Prostate gland (tissue), 2 donors: ENCODE measurements at regions not wholly inside any gene's neighbourhood (a gene's known extent, or its start where the extent isn't known, plus 50 kb on each side); places are given as distances from the start of the nearest gene placed in this dataset.

Experiments used
- DNase-seq: peaks from one replicate; pipeline ENCODE4 v3.0.0-alpha.2; 2019; ENCODE audit warnings: low spot score
- H3K27ac ChIP-seq, 2 donors: fragments of 200-600 bp; sonication (generic); 2 replicates each; pipeline ENCODE4 v1.5.1; 2017 to 2019
- H3K27me3 ChIP-seq: fragments of 200-600 bp; sonication (generic); replicated peaks from 2 replicates; pipeline ENCODE4 v1.5.1; 2019; ENCODE audit not compliant: insufficient read depth
- H3K36me3 ChIP-seq, 2 donors: fragments of 200-600 bp; sonication (generic); 1 replicate in 1 of 2; 2 replicates in 1 of 2; pipeline versions ENCODE4 v1.5.1 to v1.8.1; 2017 to 2019
- H3K4me1 ChIP-seq: fragments of 200-600 bp; sonication (generic); replicated peaks from 2 replicates; pipeline ENCODE4 v1.5.1; 2019
- H3K4me3 ChIP-seq, 2 donors: fragments of 200-600 bp; sonication (generic); 2 replicates each; pipeline ENCODE4 v1.5.1; 2017 to 2019
- H3K9me3 ChIP-seq: fragments of 200-600 bp; sonication (generic); 2 replicates; pipeline ENCODE4 v1.5.1; 2017
- POLR2A ChIP-seq: fragments of 450-650 bp; IDR thresholded peaks from one replicate; pipeline ENCODE4 v1.6.1; 2016; ENCODE audit warnings: antibody characterized with exemption, mild to moderate bottlenecking
- POLR2AphosphoS5 ChIP-seq: sonication (generic); formaldehyde crosslinking; IDR thresholded peaks from one replicate; pipeline ENCODE4 v1.6.1; 2017; ENCODE audit warnings: antibody characterized with exemption
- WGBS: methylation state at CpG from one replicate; pipeline ENCODE4 v1.1.5; 2018; 5-methylcytosine and 5-hydroxymethylcytosine counted together
- intact Hi-C: fragments of 100-400 bp; cut with DNase I; formaldehyde crosslinking; loops from one replicate; pipeline ENCODE4 v1.14.2; 2022
- TF ChIP-seq, protein P1 (sequence below), 4 experiments: fragments of 200-600 bp in 2 of 4; fragments of 450-650 bp in 2 of 4; sonication (generic) in 2 of 4; IDR thresholded peaks; 1 replicate in 3 of 4; 2 replicates in 1 of 4; pipeline ENCODE4 v1.5.1; 2016 to 2019; ENCODE audit warnings: antibody characterized with exemption in 4 of 4, mild to moderate bottlenecking in 2 of 4, moderate library complexity in 2 of 4

DNA sequence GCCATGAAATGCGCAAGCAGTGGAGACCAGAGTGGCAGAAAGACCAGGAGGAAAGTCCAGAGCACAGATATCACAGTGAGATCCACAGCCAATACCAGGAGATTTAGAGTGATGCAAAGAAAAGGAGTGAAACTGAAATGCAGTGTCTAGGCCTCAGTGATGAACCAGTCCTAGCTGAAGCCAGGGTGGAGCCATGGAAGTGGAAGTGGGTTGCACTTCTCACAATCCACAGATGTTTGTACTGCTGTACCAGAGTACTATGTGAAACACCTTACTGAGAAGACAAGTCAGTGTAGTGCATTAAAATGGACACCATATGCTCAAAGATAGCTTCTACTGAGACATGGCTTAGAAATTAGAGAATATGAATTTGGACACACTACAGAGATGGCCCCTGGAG is 403.3 kb downstream of the HNRNPD start:
- H3K4me1 ChIP-seq: no peaks in the 10 kb centered on the region
- H3K9me3 ChIP-seq: no peaks in the 10 kb centered on the region
- no peak overlapping the region for H3K4me3 ChIP-seq
- WGBS: 100% methylated on average over 1 of the region's 1 CpG
- no peaks in the 10 kb centered on the region for H3K36me3 ChIP-seq
- TF ChIP-seq POLR2A: no peak
- no peak for TF ChIP-seq POLR2AphosphoS5
- intact Hi-C loops: no loop called here
- no peak for DNase-seq
- H3K27ac ChIP-seq: no peak overlapping the region
- H3K27me3 ChIP-seq: no peaks in the 10 kb centered on the region

DNA sequence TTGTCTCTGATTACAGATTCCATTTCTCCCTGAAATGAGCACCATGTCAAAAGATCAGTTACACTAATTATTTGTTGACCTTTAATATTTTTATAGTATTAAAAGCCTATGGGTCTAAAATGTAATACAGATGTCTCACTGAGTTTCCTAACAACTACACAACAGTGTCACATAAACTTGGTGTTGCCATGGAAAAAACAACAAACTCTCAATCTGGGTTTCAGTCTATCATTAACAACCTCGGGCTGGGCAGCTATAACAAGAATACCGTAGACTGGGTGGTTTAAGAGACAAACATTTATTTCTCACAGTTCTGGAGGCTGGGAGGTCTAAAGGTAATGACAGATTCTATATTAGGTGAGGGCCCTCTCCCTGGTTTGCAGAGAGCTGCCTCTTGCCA is 407.1 kb downstream of the HNRNPD start:
- Histone ChIP-seq H3K27me3 (no peaks in the 10 kb centered on the region), H3K27ac (no peak overlapping the region), H3K9me3 (no peaks in the 10 kb centered on the region), H3K4me3 (no peak overlapping the region), H3K4me1 (no peaks in the 10 kb centered on the region), H3K36me3 (no peaks in the 10 kb centered on the region)
- WGBS: 32% methylated on average over 2 of the region's 2 CpGs
- DNase-seq: no peak
- intact Hi-C loops: no loop called here
- TF ChIP-seq, protein P1, sequence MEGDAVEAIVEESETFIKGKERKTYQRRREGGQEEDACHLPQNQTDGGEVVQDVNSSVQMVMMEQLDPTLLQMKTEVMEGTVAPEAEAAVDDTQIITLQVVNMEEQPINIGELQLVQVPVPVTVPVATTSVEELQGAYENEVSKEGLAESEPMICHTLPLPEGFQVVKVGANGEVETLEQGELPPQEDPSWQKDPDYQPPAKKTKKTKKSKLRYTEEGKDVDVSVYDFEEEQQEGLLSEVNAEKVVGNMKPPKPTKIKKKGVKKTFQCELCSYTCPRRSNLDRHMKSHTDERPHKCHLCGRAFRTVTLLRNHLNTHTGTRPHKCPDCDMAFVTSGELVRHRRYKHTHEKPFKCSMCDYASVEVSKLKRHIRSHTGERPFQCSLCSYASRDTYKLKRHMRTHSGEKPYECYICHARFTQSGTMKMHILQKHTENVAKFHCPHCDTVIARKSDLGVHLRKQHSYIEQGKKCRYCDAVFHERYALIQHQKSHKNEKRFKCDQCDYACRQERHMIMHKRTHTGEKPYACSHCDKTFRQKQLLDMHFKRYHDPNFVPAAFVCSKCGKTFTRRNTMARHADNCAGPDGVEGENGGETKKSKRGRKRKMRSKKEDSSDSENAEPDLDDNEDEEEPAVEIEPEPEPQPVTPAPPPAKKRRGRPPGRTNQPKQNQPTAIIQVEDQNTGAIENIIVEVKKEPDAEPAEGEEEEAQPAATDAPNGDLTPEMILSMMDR (IDR thresholded peaks at IDR 0.05): no peak
- TF ChIP-seq POLR2AphosphoS5: no peak
- no peak for TF ChIP-seq POLR2A

DNA sequence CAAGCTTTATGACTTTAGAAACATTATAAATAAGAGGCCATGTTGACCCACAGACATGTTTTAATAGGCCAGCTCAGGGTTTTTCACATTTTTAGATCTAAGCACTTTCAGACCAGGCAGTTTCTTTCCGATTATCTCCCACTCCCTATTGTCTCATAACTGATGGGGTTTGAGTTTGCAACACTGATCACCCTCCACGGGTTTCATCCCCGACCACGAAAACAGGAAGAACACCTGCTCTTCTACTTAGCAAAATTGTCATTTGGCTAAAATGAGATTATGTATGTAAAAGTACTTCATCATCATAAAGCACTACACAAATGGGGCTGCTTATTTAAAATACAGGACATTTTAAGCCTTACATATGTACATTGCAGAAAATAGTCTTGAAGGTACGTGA is 407.9 kb downstream of the HNRNPD start:
- no peak overlapping the region for H3K4me3 ChIP-seq
- H3K9me3 ChIP-seq: no peaks in the 10 kb centered on the region
- no peaks in the 10 kb centered on the region for H3K27me3 ChIP-seq
- no peaks in the 10 kb centered on the region for H3K4me1 ChIP-seq
- no peak for DNase-seq
- no peak for TF ChIP-seq POLR2AphosphoS5
- TF ChIP-seq, protein P1 (IDR thresholded peaks at IDR 0.05): no peak
- 64% methylated on average over 5 of the region's 5 CpGs for WGBS
- intact Hi-C loops: no loop called here
- H3K36me3 ChIP-seq: no peaks in the 10 kb centered on the region
- H3K27ac ChIP-seq: no peak overlapping the region

DNA sequence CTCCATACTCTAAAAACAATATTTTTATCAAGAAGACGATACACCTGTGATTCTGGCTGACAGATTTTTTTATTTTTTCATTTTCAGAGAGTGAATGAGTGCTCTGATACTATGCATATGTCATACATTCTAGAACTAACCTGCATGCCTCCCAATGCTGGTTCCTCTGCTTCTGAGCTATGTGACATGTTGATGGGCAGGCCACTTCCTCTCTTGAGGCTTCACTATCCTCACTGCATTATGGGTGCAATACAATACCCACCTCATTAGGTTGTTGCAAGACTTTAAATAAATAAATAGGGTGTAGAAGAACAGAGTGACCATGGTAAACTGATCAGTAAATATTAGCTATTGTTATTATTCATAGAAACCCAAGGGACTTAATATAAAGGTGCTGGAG is 408.3 kb downstream of the HNRNPD start:
- Histone ChIP-seq H3K27ac (no peak overlapping the region), H3K36me3 (no peaks in the 10 kb centered on the region), H3K4me3 (no peak overlapping the region), H3K27me3 (no peaks in the 10 kb centered on the region), H3K4me1 (no peaks in the 10 kb centered on the region), H3K9me3 (no peaks in the 10 kb centered on the region)
- WGBS: 95% methylated on average over 1 of the region's 1 CpG
- intact Hi-C loops: no loop called here
- TF ChIP-seq, protein P1 (IDR thresholded peaks at IDR 0.05): no peak
- TF ChIP-seq POLR2A (no peak), POLR2AphosphoS5 (no peak)
- DNase-seq: no peak

DNA sequence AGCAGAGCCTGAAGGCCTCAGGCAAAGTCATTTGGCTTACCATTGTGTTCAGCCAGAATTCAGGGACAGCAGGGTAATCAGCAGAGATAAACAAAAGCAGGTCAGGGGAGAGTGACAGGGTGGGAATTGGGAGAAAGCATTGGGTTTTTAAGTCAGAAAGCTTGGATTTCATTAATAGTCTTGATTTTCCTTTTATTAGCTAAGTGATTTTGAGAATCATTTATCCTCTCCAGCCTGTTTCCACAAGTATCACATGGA is 410.1 kb downstream of the HNRNPD start:
- intact Hi-C loops: no loop called here
- no peak overlapping the region for H3K27ac ChIP-seq
- H3K27me3 ChIP-seq: no peaks in the 10 kb centered on the region
- DNase-seq: no peak
- no peaks in the 10 kb centered on the region for H3K36me3 ChIP-seq
- TF ChIP-seq POLR2A (no peak), POLR2AphosphoS5 (no peak)
- no peak overlapping the region for H3K4me3 ChIP-seq
- no peaks in the 10 kb centered on the region for H3K9me3 ChIP-seq
- H3K4me1 ChIP-seq: no peaks in the 10 kb centered on the region

DNA sequence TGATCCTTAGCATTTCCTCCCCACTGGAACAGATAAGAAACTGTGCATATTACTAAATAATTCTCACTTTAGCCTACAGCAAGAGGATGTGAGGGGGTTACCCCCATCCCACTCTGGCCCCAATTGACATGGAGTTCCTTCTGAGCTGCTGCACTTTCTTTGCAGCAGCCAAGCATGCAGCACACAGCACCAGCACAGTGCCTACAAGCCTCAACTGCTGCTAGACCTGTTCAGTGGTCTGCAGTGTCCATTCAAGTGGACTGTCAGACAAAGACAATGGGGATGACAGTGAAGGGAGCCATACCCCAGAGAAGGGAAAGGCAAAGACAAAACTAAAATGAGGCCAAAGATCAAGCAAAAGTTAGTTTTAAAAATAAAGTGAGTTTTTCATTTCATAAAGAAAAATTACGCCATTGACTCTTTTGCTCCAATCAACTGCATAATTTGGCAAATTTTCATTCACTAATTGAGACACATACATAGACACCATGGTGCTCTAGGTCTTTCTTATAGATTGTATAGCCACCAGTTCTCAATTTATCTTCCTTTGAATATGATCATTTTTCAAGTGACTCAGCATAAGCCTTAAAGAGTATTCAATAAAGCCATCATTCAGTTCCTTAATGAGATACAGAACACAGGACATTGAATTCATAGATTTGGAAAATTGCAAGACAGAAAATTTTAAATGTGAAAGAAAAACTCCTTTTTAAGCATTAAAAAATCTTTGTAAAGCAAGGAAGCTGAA is 410.6 kb downstream of the HNRNPD start:
- H3K9me3 ChIP-seq: no peaks in the 10 kb centered on the region
- H3K27me3 ChIP-seq: no peaks in the 10 kb centered on the region
- H3K27ac ChIP-seq: no peak overlapping the region
- H3K36me3 ChIP-seq: no peaks in the 10 kb centered on the region
- H3K4me1 ChIP-seq: no peaks in the 10 kb centered on the region
- 97% methylated on average over 1 of the region's 1 CpG for WGBS
- intact Hi-C loops: no loop called here
- DNase-seq: no peak
- TF ChIP-seq POLR2A (no peak), POLR2AphosphoS5 (no peak)
- TF ChIP-seq, protein P1 (IDR thresholded peaks at IDR 0.05): no peak
- H3K4me3 ChIP-seq: no peak overlapping the region
